SU-DHL-6 (cell line): ENCODE measurements at regions not wholly inside any gene's neighbourhood (a gene's known extent, or its start where the extent isn't known, plus 50 kb on each side); places are given as distances from the start of the nearest gene placed in this dataset.

Experiments used
- H2AFZ ChIP-seq: fragments of 200-600 bp; sonication (generic); 2 replicates; pipeline ENCODE4 v1.6.1; 2014; ENCODE audit warnings: low read depth, mild to moderate bottlenecking, moderate library complexity, mixed read lengths, antibody characterized with exemption, low read length; ENCODE audit not compliant: severe bottlenecking
- H3F3A ChIP-seq: fragments of 200-600 bp; shearing (Covaris generic); 2 replicates; pipeline ENCODE4 v1.6.0; 2016; ENCODE audit warnings: antibody characterized with exemption, mild to moderate bottlenecking; ENCODE audit not compliant: insufficient read depth
- H3K27ac ChIP-seq: fragments of 200-600 bp; sonication (generic); 2 replicates; pipeline ENCODE4 v1.5.1; 2016; ENCODE audit warnings: low read depth, mild to moderate bottlenecking, low read length, moderate library complexity, mixed read lengths
- H3K27me3 ChIP-seq: fragments of 200-600 bp; sonication (generic), shearing (Covaris generic); 2 replicates; pipeline ENCODE4 v1.6.0; 2014; ENCODE audit warnings: mild to moderate bottlenecking, low read length
- H3K36me3 ChIP-seq: fragments of 200-600 bp; sonication (generic); 2 replicates; pipeline ENCODE4 v1.6.1; 2014; ENCODE audit warnings: mild to moderate bottlenecking, low read length, mixed read lengths
- H3K4me2 ChIP-seq: fragments of 300-600, 200-600 bp; shearing (Covaris generic), sonication (generic); 2 replicates; pipeline ENCODE4 v1.6.0; 2014; ENCODE audit warnings: low read length, low read depth, mild to moderate bottlenecking; ENCODE audit not compliant: poor library complexity, severe bottlenecking
- H3K4me3 ChIP-seq: fragments of 200-600 bp; sonication (generic); 2 replicates; pipeline ENCODE4 v1.5.1; 2014; ENCODE audit warnings: antibody characterized with exemption, low read length, mild to moderate bottlenecking, mixed read lengths; ENCODE audit not compliant: insufficient read depth, poor library complexity, severe bottlenecking
- H3K79me2 ChIP-seq: fragments of 200-600 bp; sonication (generic); 2 replicates; pipeline ENCODE4 v1.6.1; 2014; ENCODE audit warnings: mild to moderate bottlenecking, low read length, moderate library complexity; ENCODE audit not compliant: insufficient read depth
- H3K9ac ChIP-seq: fragments of 200-600 bp; sonication (generic); 2 replicates; pipeline ENCODE4 v1.7.0; 2014; ENCODE audit warnings: mild to moderate bottlenecking, low read length
- H3K9me2 ChIP-seq: fragments of 200-600 bp; sonication (generic); replicated peaks from 2 replicates; pipeline ENCODE4 v1.6.1; 2014; ENCODE audit warnings: low read length; ENCODE audit not compliant: insufficient read depth
- H3K9me3 ChIP-seq: fragments of 200-600 bp; sonication (generic); 2 replicates; pipeline ENCODE4 v1.6.1; 2014; ENCODE audit warnings: low read length, mixed read lengths; ENCODE audit not compliant: insufficient read depth
- H4K20me1 ChIP-seq: fragments of 200-600 bp; sonication (generic); 2 replicates; pipeline ENCODE4 v1.6.1; 2014; ENCODE audit warnings: low read depth, mild to moderate bottlenecking, antibody characterized with exemption, low read length, moderate library complexity, mixed read lengths
- CTCF ChIP-seq: fragments of 200-600 bp; sonication (generic); IDR thresholded peaks from one replicate; pipeline ENCODE4 v1.5.1; 2017; ENCODE audit warnings: antibody characterized with exemption, mild to moderate bottlenecking, low read length, moderate library complexity; ENCODE audit not compliant: insufficient read depth, poor library complexity, severe bottlenecking
- EZH2phosphoT487 ChIP-seq: fragments of 200-600 bp; sonication (generic), shearing (Covaris generic); conservative IDR thresholded peaks from 2 replicates; pipeline ENCODE4 v1.6.1; 2018; ENCODE audit warnings: mild to moderate bottlenecking, antibody characterized with exemption, low read length, moderate library complexity, mixed read lengths

GRCh38 chr1:106022312-106022902 is 1034.1 kb upstream of the PRMT6 start:
- no peaks in the 10 kb centered on the region for H3K9me3 ChIP-seq
- no peaks in the 10 kb centered on the region for H3K27me3 ChIP-seq
- H3K9me2 ChIP-seq, result no peaks in the 10 kb centered on the region
- H3K36me3 ChIP-seq, result no peaks in the 10 kb centered on the region
- no peak overlapping the region for H3K4me3 ChIP-seq
- H3K79me2 ChIP-seq, result no peaks in the 10 kb centered on the region
- no peaks in the 10 kb centered on the region for H4K20me1 ChIP-seq
- no peak overlapping the region for H3K4me2 ChIP-seq
- no peaks in the 10 kb centered on the region for H3F3A ChIP-seq
- no peak overlapping the region for H3K9ac ChIP-seq
- no peak overlapping the region for H2AFZ ChIP-seq
- no peak overlapping the region for H3K27ac ChIP-seq
- TF ChIP-seq CTCF, result peak; percentile 27
- TF ChIP-seq EZH2phosphoT487, result no peak

GRCh38 chr1:106027871-106028270 is 1028.6 kb upstream of the PRMT6 start:
- TF ChIP-seq CTCF (no peak), EZH2phosphoT487 (no peak)
- Histone ChIP-seq H3K9me2 (no peaks in the 10 kb centered on the region), H4K20me1 (no peaks in the 10 kb centered on the region), H2AFZ (no peak overlapping the region), H3K9me3 (no peaks in the 10 kb centered on the region), H3F3A (no peaks in the 10 kb centered on the region), H3K27ac (no peak overlapping the region), H3K4me3 (no peak overlapping the region), H3K27me3 (no peaks in the 10 kb centered on the region), H3K36me3 (no peaks in the 10 kb centered on the region), H3K9ac (no peak overlapping the region), H3K79me2 (no peaks in the 10 kb centered on the region), H3K4me2 (no peak overlapping the region)

GRCh38 chr1:106037526-106037925 is 1018.9 kb upstream of the PRMT6 start:
- H3K4me2 ChIP-seq, result no peak overlapping the region
- no peak overlapping the region for H3K27ac ChIP-seq
- peaks cover 28% of the 10 kb centered on the region; the same call in 1 of the 2 replicates for H3K9me3 ChIP-seq
- no peak overlapping the region for H3K4me3 ChIP-seq
- no peaks in the 10 kb centered on the region for H4K20me1 ChIP-seq
- TF ChIP-seq EZH2phosphoT487, result no peak
- H3K79me2 ChIP-seq, result no peaks in the 10 kb centered on the region
- no peak overlapping the region for H3K9ac ChIP-seq
- H3K9me2 ChIP-seq, result no peaks in the 10 kb centered on the region
- no peaks in the 10 kb centered on the region for H3K27me3 ChIP-seq
- H2AFZ ChIP-seq, result no peak overlapping the region
- H3K36me3 ChIP-seq, result no peaks in the 10 kb centered on the region
- H3F3A ChIP-seq, result no peaks in the 10 kb centered on the region

- H3K9me3 ChIP-seq, result peaks cover 25% of the 10 kb centered on the region; the same call in 1 of the 2 replicates
- no peak overlapping the region for H3K4me2 ChIP-seq
- no peaks in the 10 kb centered on the region for H4K20me1 ChIP-seq
- no peaks in the 10 kb centered on the region for H3K36me3 ChIP-seq
- no peak overlapping the region for H2AFZ ChIP-seq
- no peak overlapping the region for H3K9ac ChIP-seq
- H3K4me3 ChIP-seq, result no peak overlapping the region
- no peak overlapping the region for H3K27ac ChIP-seq
- H3K9me2 ChIP-seq, result no peaks in the 10 kb centered on the region
- TF ChIP-seq EZH2phosphoT487 (no peak), CTCF (no peak)
- no peaks in the 10 kb centered on the region for H3F3A ChIP-seq
- no peaks in the 10 kb centered on the region for H3K79me2 ChIP-seq
- H3K27me3 ChIP-seq, result no peaks in the 10 kb centered on the region
These were observed 1018.2 kb upstream of the PRMT6 start for GRCh38 chr1:106038260-106038659.
